Vagina (tissue), 2 donors: ENCODE measurements at regions not wholly inside any gene's neighbourhood (a gene's known extent, or its start where the extent isn't known, plus 50 kb on each side); places are given as distances from the start of the nearest gene placed in this dataset.
A peak's percentile ranks its signal among the peaks of the same experiment; 100 is the strongest.

Experiments used
- CTCF ChIP-seq, 3 experiments: fragments of 450-650 bp in 2 of 3; fragments of 200-600 bp in 1 of 3; sonication (generic) in 1 of 3; IDR thresholded peaks; one replicate each; pipeline ENCODE4 v1.5.1; 2017 to 2019; ENCODE audit warnings: antibody characterized with exemption in 3 of 3, mild to moderate bottlenecking in 2 of 3, moderate library complexity in 2 of 3
- POLR2A ChIP-seq, 2 donors: fragments of 450-650 bp; IDR thresholded peaks; one replicate each; pipeline ENCODE4 v1.6.1; 2017; ENCODE audit warnings: antibody characterized with exemption in 2 of 2, mild to moderate bottlenecking in 2 of 2, moderate library complexity in 2 of 2
- POLR2AphosphoS5 ChIP-seq, 2 donors: sonication (generic); formaldehyde crosslinking; IDR thresholded peaks; one replicate each; pipeline ENCODE4 v1.9.0; 2017; ENCODE audit warnings: antibody characterized with exemption in 2 of 2, mild to moderate bottlenecking in 2 of 2, low read depth in 1 of 2; ENCODE audit not compliant: insufficient read depth in 1 of 2

- no peak for TF ChIP-seq CTCF (IDR thresholded peaks at IDR 0.05)
- no peak for TF ChIP-seq POLR2A (IDR thresholded peaks at IDR 0.05)
- peak in 1 of 2 donors; percentile 50 for TF ChIP-seq POLR2AphosphoS5 (IDR thresholded peaks at IDR 0.05; ENCODE audit: insufficient read depth in 1 of 2, low read depth in 1 of 2)
Measured at GRCh38 chr1:219498666-219499065, 114.2 kb downstream of the ZC3H11B start.
